CD4-positive, alpha-beta T cell treated with Interleukin-21 for 1 hour (primary cell): ENCODE measurements at regions not wholly inside any gene's neighbourhood (a gene's known extent, or its start where the extent isn't known, plus 50 kb on each side); places are given as distances from the start of the nearest gene placed in this dataset.
"Not testable (repeated sequence)": the region's sequence is repeated elsewhere in the genome, so short reads cannot be mapped to it uniquely, and the experiment has no call there.

Source experiments
- DNase-seq: peaks from one replicate; pipeline ENCODE4 v3.0.0-alpha.2; 2020

- DNase-seq, result no peak
These were observed 99.5 kb downstream of the FMR1NB start for GRCh38 chrX:148080593-148080992.

GRCh38 chrX:148084611-148085010 lies 103.5 kb downstream of the FMR1NB start:
- DNase-seq, result no peak

DNA sequence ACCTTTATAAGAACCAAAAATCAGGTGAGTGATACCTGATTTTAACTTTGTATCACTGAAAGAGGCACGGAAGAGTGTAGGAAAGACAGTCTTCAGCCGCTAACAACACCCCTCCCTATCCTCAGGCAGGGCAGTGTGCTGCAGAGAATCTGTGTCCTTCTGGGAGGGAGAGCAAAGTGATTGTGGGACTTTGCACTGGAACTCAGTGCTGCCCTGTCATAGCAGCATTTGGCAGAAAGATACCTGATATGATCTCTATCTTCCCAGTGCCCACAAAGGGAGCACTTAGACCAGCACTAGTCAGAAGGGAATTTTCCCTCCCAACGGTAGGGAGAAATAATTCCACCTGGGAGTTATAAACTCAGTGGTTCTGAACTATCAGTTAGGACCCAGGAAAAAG lies 139.0 kb downstream of the FMR1NB start:
- no peak for DNase-seq

GRCh38 chrX:148120999-148121623 lies 140.0 kb downstream of the FMR1NB start:
- no peak for DNase-seq

DNA sequence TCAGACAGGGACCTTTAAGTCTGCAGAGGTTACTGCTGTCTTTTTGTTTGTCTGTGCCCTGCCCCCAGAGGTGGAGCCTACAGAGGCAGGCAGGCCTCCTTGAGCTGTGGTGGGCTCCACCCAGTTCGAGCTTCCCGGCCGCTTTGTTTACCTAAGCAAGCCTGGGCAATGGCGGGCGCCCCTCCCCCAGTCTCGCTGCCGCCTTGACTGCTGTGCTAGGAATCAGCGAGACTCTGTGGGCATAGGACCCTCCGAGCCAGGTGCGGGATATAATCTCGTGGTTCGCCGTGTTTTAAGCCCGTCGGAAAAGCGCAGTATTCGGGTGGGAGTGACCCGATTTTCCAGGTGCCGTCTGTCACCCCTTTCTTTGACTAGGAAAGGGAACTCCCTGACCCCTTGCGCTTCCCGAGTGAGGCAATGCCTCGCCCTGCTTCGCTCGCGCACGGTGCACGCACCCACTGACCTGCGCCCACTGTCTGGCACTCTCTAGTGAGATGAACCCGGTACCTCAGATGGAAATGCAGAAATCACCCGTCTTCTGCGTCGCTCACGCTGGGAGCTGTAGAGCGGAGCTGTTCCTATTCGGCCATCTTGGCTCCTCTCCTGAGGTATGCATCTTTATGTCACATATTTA lies 147.9 kb downstream of the FMR1NB start:
- not testable (repeated sequence) for DNase-seq

DNA sequence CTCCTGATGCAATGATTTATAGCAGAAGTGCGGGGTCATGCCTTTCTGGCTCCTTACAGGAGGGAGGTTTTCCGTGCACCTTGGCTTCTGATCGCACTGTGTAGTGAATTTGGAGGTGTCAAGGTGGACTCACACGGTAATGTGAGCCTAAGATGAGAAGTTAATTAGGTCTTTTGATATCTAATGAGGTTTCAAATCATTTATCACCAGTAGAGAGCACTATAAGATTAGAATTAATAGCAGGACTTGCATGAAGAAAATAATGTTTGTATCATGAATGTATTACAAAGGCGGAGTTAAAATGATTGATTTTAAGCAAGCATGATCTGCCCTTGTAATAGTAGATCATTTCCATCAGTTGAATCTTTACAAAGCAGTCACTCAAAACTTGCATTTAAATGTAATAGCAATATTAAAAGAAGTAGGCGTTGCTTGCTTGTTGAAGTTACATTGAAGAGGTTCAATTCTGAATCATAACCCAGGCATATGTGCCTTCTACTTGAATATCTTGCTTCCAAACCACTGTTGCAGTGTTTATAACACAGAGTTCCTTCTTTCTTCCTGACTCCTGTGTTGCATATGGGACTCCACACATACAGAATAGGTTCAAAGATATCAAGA lies 152.1 kb downstream of the FMR1NB start:
- peak; percentile 11 for DNase-seq

- no peak for DNase-seq
These were observed 153.4 kb downstream of the FMR1NB start for GRCh38 chrX:148134578-148134977.

- DNase-seq, result no peak
These were observed 154.6 kb downstream of the FMR1NB start for GRCh38 chrX:148135738-148136137.

DNA sequence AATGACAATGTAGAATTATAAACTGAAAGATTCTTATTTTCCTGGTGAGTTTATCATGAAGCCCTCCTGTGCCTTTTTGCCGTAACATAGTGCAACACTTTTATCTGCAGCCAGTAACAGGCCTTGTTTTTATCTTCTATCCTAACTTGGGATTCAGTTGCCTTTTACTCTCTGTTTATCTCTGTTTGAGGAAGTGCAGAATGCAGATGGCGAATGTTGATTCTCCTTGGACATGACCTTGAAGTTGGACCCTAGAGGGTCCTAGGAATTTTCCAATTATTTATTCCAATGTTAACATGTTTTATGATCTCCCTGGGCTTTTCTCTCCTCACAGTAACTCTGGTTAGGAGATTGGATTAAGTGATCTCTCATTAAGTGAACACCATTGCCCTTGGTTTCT lies 165.0 kb downstream of the FMR1NB start:
- no peak for DNase-seq

GRCh38 chrX:148156986-148157385 lies 175.8 kb downstream of the FMR1NB start:
- no peak for DNase-seq

- DNase-seq, result no peak
These were observed 178.7 kb downstream of the FMR1NB start for GRCh38 chrX:148159796-148160195.

- no peak for DNase-seq
These were observed 180.6 kb downstream of the FMR1NB start for GRCh38 chrX:148161701-148162100.

DNA sequence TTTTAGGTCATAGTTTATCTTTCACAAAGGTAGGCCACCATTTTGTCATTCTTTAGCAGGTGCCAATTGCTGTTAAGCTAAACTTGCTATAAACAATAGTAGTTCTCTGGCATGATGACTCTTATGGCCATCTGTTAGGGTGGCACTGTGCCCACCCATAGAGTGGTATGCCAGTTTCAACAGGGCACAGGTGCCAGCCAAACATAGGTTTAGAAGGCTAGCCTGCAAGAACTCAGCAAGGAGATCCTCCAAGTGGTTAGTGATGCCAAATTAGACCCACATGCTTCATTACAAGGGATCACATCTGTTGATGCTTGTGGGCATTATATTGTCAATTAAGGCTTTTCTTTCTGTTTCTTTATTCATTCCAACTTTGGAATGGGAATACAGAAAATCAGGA lies 204.5 kb downstream of the FMR1NB start:
- no peak for DNase-seq

DNA sequence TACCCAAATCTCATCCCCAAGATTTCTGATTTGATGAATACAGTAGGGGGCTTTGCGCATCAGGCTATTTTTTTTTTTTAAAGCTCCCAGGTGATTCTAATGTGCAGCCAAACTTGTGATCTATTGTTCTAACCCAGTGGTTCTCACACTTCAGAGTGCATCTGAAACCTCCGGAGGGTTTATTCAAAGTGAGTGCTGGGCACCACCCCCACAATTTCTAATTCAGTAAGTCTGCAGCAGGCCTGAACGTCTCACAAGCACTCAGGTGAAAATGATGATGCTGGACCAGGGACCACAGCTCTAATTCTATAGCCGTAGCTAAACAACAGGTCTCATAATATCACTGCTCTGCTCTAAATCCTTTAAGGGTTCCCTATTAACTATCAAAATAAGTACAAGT lies 211.4 kb downstream of the FMR1NB start:
- DNase-seq, result no peak

GRCh38 chrX:148193759-148194158 lies 212.6 kb downstream of the FMR1NB start:
- DNase-seq, result no peak

DNA sequence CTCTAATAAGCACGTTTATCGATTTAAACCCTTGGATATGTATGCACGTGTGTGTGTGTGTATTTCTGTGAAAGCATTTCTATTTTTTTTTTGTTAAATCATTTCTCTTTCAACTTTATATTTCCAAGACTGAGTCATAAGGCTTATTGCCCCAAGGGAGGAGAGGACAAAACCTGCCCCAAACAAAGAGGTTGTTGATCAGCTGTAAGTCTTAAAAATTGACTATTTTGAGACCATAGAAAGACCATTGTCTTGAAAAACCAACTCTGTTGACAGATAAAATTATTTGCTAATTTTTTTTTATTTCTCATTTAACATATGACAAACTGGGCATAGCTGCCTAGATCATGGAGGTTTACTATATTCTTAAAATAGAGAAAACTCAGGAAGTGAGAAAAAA lies 222.4 kb downstream of the FMR1NB start:
- DNase-seq, result no peak

GRCh38 chrX:148204195-148204594 lies 223.1 kb downstream of the FMR1NB start:
- no peak for DNase-seq

DNA sequence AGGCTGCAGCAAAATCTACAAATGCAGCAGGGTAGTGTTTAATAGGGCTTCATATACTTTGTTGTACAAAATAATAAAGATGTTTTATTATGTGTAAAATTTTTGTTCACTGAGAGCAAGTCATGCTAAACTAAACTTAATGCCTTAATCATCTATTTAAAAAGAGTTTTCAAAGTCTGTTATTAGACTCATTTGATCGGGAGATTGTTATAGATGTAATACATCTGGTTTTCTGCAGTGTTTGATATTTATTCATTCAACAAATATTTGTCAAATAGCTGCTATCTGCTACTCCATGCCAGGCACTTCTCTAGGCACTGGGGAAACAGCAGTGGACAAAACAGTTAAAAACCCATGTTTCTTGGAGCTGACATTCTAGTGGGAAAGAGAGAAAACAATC lies 233.6 kb downstream of the FMR1NB start:
- no peak for DNase-seq

- no peak for DNase-seq
These were observed 234.6 kb downstream of the FMR1NB start for GRCh38 chrX:148215726-148216125.

DNA sequence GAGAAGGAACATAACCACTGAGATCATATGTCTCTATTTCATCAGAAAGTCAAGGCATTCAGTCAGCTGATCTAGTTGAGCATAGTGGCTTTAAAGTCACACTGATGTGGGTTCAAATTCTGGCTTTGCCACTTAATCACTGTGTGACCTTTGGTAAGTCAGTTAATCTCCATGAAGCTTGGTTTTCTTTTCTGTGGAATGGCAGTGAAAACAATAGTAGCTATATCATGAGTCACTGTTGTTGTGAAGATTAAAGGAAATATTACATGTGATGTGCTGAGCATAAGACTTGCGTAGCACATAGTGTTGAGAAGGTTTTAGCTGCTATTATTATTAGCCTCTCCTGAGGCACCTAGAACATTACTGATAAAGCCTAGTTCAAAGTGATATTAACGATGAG lies 242.2 kb downstream of the FMR1NB start:
- no peak for DNase-seq

- DNase-seq, result no peak
These were observed 247.4 kb downstream of the FMR1NB start for GRCh38 chrX:148228521-148228920.

GRCh38 chrX:148229801-148230303 lies 248.7 kb downstream of the FMR1NB start:
- no peak for DNase-seq

GRCh38 chrX:148259990-148260389 lies 240.4 kb upstream of the AFF2 start:
- DNase-seq, result no peak

GRCh38 chrX:148265829-148266228 lies 234.6 kb upstream of the AFF2 start:
- no peak for DNase-seq
